ENCODE measurements at regions not wholly inside any gene's neighbourhood (a gene's known extent, or its start where the extent isn't known, plus 50 kb on each side); places are given as distances from the start of the nearest gene placed in this dataset.

DNA sequence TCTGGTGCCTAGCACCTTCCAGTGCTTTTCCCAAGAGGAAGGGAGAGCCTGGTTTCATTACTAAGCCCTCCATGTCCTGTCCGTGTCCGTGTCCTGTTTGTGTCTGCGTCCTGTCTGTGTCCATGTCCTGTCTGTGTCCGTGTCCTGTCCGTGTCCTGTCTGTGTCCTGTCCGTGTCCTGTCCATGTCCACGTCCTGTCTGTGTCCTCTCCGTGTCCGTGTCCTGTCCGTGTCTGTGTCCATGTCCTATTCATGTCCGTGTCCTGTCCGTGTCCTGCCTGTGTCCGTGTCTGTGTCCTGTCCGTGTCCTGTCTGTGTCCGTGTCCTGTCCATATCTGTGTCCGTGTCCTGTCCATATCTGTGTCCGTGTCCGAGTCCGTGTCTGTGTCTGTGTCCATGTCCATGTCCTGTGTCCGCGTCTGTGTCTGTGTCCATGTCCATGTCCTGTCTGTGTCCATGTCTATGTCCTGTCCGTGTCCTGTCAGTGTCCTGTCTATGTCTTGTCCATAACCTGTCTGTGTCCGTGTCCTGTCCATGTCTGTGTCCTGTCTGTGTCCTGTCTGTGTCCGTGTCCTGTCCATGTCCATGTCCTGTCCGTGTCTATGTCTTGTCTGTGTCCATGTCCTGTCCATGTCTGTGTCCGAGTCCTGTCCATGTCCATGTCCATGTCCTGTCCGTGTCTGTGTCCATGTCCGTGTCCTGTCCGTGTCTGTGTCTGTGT, 54.4 kb upstream of the BHLHE23 start:
- no peaks in the 10 kb centered on the region for H3K36me3 ChIP-seq (ENCODE audit: control insufficient read depth in 1 of 2, insufficient read depth in 2 of 2, low read length in 2 of 2)
- peaks cover 6 to 9% of the 10 kb centered on the region in 2 donors for H3K9me3 ChIP-seq (ENCODE audit: control insufficient read depth in 1 of 2, low read length in 2 of 2)
- H3K4me1 ChIP-seq (ENCODE audit: control insufficient read depth in 1 of 2, insufficient read depth in 2 of 2, low read length in 2 of 2): no peaks in the 10 kb centered on the region
- peaks cover 3 to 14% of the 10 kb centered on the region in 2 donors for H3K27me3 ChIP-seq (ENCODE audit: control insufficient read depth in 1 of 2, insufficient read depth in 2 of 2, low read length in 2 of 2)
- no peak overlapping the region for H3K9ac ChIP-seq (ENCODE audit: low read depth in 1 of 2, low read length in 2 of 2)
- no peak overlapping the region for H3K4me3 ChIP-seq (ENCODE audit: low read depth in 1 of 2, low read length in 2 of 2)
- H3K27ac ChIP-seq (ENCODE audit: low read depth, low read length): no peak overlapping the region

DNA sequence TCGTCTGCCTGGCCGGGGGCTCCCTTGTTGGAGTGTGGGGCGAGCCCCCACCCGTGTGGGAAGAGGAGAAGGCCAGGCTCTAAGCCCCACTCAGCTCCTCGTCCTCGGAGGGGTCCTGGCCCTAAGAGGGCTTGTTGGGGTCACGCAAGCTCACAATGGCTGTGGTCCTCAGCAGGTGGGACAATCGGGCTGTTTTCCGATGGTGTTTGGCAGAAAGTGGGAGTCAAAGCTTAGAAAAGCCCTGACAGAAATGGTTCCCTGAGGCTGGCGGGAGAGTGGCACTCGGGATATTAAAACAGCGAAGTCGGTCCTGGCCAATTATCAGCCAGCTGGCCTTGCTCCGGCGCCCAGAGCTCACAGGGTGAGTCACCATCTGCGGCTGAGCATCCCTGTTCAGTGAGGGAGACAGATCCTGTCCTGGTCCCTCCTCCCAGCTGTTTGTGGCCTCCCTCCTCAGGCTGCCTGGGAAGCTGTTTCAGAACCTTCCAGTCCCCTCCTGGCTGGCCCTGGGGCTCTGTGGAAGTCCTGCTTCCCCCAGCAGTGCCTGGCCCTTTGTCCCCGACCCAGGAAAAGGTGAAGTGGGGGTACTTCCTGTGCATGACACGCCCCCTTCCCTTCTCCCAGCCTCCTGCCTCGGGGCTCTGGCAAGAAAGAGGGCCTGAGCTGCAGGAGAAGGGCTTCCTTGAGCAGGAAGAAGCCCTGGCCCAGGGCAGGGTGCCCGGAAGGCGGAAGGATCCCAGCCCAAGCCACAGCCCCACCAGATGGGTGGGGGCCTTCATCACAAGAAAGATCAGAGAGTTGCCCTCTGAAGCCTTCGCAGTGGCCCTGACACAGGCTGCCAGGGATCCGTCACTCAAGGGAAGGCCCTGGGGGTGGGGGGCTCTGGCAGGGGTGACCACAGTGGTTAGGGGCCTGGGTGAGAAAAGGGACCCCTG, 53.6 kb upstream of the BHLHE23 start:
- H3K27me3 ChIP-seq (ENCODE audit: control insufficient read depth in 1 of 2, insufficient read depth in 2 of 2, low read length in 2 of 2): peaks cover 3 to 15% of the 10 kb centered on the region in 2 donors
- H3K4me3 ChIP-seq (ENCODE audit: low read depth in 1 of 2, low read length in 2 of 2): no peak overlapping the region
- H3K9me3 ChIP-seq (ENCODE audit: control insufficient read depth in 1 of 2, low read length in 2 of 2): peaks cover 6 to 9% of the 10 kb centered on the region in 2 donors
- H3K9ac ChIP-seq (ENCODE audit: low read depth in 1 of 2, low read length in 2 of 2): no peak overlapping the region
- no peak overlapping the region for H3K27ac ChIP-seq (ENCODE audit: low read depth, low read length)
- no peaks in the 10 kb centered on the region for H3K36me3 ChIP-seq (ENCODE audit: control insufficient read depth in 1 of 2, insufficient read depth in 2 of 2, low read length in 2 of 2)
- no peaks in the 10 kb centered on the region for H3K4me1 ChIP-seq (ENCODE audit: control insufficient read depth in 1 of 2, insufficient read depth in 2 of 2, low read length in 2 of 2)

DNA sequence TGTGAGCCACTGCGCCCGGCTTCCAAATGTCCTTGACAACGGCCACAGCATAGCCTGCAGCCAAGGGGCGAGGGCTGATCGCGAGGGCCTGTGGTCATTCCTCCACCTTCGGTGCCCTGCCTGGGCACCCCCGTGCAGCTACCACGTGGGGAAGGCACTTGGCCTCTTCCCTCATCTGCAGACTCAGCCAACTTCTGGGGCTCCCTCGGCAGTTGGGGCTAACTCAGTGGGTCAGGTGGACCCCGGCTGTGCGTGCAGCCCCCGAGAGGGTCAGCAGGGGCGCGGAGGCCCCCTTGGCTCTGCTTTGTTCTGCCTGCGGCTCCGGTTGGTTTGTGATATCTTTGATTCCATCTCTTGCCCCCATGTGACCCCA, 52.9 kb upstream of the BHLHE23 start:
- H3K4me3 ChIP-seq (ENCODE audit: low read depth in 1 of 2, low read length in 2 of 2): no peak overlapping the region
- H3K27ac ChIP-seq (ENCODE audit: low read depth, low read length): no peak overlapping the region
- peaks cover 6 to 9% of the 10 kb centered on the region in 2 donors for H3K9me3 ChIP-seq (ENCODE audit: control insufficient read depth in 1 of 2, low read length in 2 of 2)
- H3K9ac ChIP-seq (ENCODE audit: low read depth in 1 of 2, low read length in 2 of 2): no peak overlapping the region
- H3K36me3 ChIP-seq (ENCODE audit: control insufficient read depth in 1 of 2, insufficient read depth in 2 of 2, low read length in 2 of 2): no peaks in the 10 kb centered on the region
- H3K4me1 ChIP-seq (ENCODE audit: control insufficient read depth in 1 of 2, insufficient read depth in 2 of 2, low read length in 2 of 2): no peaks in the 10 kb centered on the region
- peaks cover 3 to 15% of the 10 kb centered on the region in 2 donors for H3K27me3 ChIP-seq (ENCODE audit: control insufficient read depth in 1 of 2, insufficient read depth in 2 of 2, low read length in 2 of 2)

DNA sequence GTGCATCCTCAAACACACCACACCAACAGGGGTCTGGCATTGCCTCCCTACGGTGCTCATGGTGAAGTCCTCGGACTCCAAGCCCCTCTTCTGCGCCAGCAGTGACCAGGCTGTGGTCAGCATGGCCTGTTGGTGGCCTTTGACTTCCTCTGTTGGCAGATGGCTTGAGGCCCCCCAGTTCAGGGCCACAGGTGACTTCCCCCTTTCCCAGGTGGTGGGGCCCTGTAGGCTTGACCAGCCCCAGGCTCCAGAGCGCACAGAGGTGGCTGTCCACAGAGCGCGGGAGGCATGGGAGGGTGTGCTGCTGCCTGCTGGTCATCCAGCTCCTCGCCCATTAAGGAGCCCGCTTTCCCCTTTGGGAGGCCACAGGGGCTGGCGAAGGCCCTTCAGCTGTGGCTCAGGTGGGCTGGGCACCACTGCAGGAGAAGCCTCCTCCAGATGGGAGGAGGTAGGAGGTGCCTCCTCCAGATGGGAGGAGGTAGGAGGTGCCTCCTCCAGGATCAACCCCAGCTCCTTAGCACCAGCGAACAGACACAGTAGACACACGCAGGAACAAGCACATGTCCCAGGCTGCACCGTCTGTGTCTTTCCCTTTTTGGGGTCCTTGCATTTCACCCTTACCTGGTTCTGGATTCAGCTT, 52.1 kb upstream of the BHLHE23 start:
- no peak overlapping the region for H3K4me3 ChIP-seq (ENCODE audit: low read depth in 1 of 2, low read length in 2 of 2)
- H3K9me3 ChIP-seq (ENCODE audit: control insufficient read depth in 1 of 2, low read length in 2 of 2): peaks cover 6 to 9% of the 10 kb centered on the region in 2 donors
- no peaks in the 10 kb centered on the region for H3K36me3 ChIP-seq (ENCODE audit: control insufficient read depth in 1 of 2, insufficient read depth in 2 of 2, low read length in 2 of 2)
- H3K9ac ChIP-seq (ENCODE audit: low read depth in 1 of 2, low read length in 2 of 2): no peak overlapping the region
- peaks cover 3 to 15% of the 10 kb centered on the region in 2 donors for H3K27me3 ChIP-seq (ENCODE audit: control insufficient read depth in 1 of 2, insufficient read depth in 2 of 2, low read length in 2 of 2)
- H3K27ac ChIP-seq (ENCODE audit: low read depth, low read length): no peak overlapping the region
- no peaks in the 10 kb centered on the region for H3K4me1 ChIP-seq (ENCODE audit: control insufficient read depth in 1 of 2, insufficient read depth in 2 of 2, low read length in 2 of 2)

DNA sequence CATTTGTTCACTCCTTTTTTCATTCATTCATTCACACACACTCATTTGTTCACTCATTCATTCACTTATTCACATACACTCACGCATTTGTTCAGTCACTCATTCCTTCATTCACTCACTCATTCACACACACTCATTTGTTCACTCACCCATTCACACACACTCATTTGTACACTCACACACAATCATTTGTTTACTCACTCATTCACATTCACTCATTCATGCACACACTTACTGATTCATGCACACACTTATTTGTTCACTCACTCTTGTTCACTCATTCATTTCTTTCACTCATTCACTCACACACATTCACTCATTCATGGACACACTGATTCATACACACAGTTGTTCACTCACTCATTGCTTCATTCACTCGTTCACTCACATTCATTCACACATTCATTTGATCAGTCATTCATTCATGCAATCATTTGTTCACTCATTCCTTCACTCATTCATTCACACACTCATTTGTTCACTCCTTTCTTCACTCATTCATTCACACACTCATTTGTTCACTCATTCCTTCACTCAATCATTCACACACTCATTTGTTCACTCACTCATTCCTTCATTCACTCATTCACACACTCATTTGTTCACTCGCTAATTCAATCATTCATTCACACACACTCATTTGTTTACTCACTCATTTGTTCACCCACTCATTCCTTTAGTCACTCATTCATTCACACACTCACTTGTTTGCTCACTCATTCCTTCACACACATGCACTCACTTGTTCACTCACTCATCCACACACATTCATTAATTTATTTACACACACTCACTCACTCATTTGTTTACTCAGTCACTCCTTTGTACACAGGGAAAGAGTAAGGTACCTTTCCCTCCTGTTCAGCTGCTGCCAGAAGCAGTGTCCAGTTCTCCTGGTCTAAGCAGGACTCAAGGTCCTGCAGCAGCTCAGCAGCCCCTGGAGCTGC, 50.7 kb upstream of the BHLHE23 start:
- H3K9me3 ChIP-seq (ENCODE audit: control insufficient read depth in 1 of 2, low read length in 2 of 2): peaks cover 6 to 9% of the 10 kb centered on the region in 2 donors
- no peaks in the 10 kb centered on the region for H3K4me1 ChIP-seq (ENCODE audit: control insufficient read depth in 1 of 2, insufficient read depth in 2 of 2, low read length in 2 of 2)
- no peaks in the 10 kb centered on the region for H3K36me3 ChIP-seq (ENCODE audit: control insufficient read depth in 1 of 2, insufficient read depth in 2 of 2, low read length in 2 of 2)
- H3K4me3 ChIP-seq (ENCODE audit: low read depth in 1 of 2, low read length in 2 of 2): no peak overlapping the region
- peaks cover 3 to 15% of the 10 kb centered on the region in 2 donors for H3K27me3 ChIP-seq (ENCODE audit: control insufficient read depth in 1 of 2, insufficient read depth in 2 of 2, low read length in 2 of 2)
- H3K27ac ChIP-seq (ENCODE audit: low read depth, low read length): no peak overlapping the region
- H3K9ac ChIP-seq (ENCODE audit: low read depth in 1 of 2, low read length in 2 of 2): no peak overlapping the region

DNA sequence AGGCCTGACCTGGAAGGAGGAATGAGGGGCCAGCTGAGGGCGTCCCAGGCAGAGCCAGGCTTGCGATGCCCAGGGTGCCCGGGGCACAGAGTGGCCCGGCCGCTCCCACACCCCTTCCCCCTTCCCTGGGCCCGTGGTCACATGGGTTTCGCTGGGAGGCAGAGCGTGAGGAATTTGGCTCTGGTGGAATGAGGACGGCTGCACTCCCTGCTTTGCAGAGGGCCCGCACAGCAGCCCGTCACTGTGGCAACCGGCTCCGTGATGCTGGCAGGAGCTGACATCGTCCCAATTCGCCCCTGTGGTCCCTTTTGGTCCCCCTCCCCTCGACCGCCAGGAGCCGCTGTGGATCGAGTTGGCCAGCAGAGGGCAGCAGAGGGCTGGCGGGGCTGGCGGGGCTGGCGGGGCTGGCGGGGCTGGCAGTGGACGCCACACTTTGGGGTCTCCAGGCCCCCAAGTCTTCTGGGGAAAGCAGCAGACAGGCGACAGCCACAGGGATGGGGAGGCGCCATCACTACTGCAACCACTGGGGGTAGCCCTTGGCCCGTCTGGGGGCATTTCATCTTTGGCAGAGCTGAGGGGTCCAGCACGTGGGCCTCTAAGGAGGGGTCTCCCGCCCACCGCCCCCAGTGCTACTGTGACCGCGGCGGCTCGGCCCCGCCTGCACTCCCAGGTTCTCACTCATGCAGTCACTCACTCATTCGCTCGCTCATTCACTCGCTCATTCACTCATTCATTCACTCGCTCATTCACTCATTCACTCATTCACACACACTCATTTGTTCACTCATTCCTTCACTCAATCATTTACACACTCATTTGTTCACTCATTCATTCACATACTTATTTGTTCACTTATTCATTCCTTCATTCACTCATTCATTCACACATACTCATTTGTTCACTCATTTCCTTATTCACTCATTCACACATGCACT, 49.7 kb upstream of the BHLHE23 start:
- Histone ChIP-seq H3K4me1 (ENCODE audit: control insufficient read depth in 1 of 2, insufficient read depth in 2 of 2, low read length in 2 of 2) (no peaks in the 10 kb centered on the region), H3K27ac (ENCODE audit: low read depth, low read length) (no peak overlapping the region), H3K27me3 (ENCODE audit: control insufficient read depth in 1 of 2, insufficient read depth in 2 of 2, low read length in 2 of 2) (peaks cover 3 to 14% of the 10 kb centered on the region in 2 donors), H3K4me3 (ENCODE audit: low read depth in 1 of 2, low read length in 2 of 2) (no peak overlapping the region), H3K9me3 (ENCODE audit: control insufficient read depth in 1 of 2, low read length in 2 of 2) (peaks cover 5 to 9% of the 10 kb centered on the region in 2 donors), H3K36me3 (ENCODE audit: control insufficient read depth in 1 of 2, insufficient read depth in 2 of 2, low read length in 2 of 2) (no peaks in the 10 kb centered on the region), H3K9ac (ENCODE audit: low read depth in 1 of 2, low read length in 2 of 2) (no peak overlapping the region)

All from duodenal mucosa (tissue), 2 donors.